GM12875 (cell line): ENCODE measurements at regions not wholly inside any gene's neighbourhood (a gene's known extent, or its start where the extent isn't known, plus 50 kb on each side); places are given as distances from the start of the nearest gene placed in this dataset.

Experiments
- H3K4me3 ChIP-seq: one replicate; pipeline ENCODE4 v1.5.1; 2011; ENCODE audit warnings: low read depth, low read length, control low read depth
- CTCF ChIP-seq: IDR thresholded peaks from 2 replicates; pipeline ENCODE4 v1.5.1; 2011; ENCODE audit warnings: low read depth, mild to moderate bottlenecking, control low read depth, inconsistent platforms, low read length, moderate library complexity, borderline replicate concordance; ENCODE audit not compliant: insufficient read depth

- H3K4me3 ChIP-seq: no peak overlapping the region
- no peak for TF ChIP-seq CTCF
These were observed 412.1 kb upstream of the DCN start for GRCh38 chr12:91594715-91595114.

- no peak for TF ChIP-seq CTCF
- H3K4me3 ChIP-seq: no peak overlapping the region
These were observed 409.0 kb upstream of the DCN start for GRCh38 chr12:91591639-91591987.

- TF ChIP-seq CTCF: no peak
These were observed 408.5 kb upstream of the DCN start for GRCh38 chr12:91590966-91591638.

GRCh38 chr12:91588874-91589454 lies 406.3 kb upstream of the DCN start:
- TF ChIP-seq CTCF: no peak
- no peak overlapping the region for H3K4me3 ChIP-seq

More at GRCh38 chr12:91590966-91591638, 408.5 kb upstream of the DCN start:
- H3K4me3 ChIP-seq: no peak overlapping the region

GRCh38 chr12:91586015-91586414 lies 403.4 kb upstream of the DCN start:
- no peak for TF ChIP-seq CTCF
- no peak overlapping the region for H3K4me3 ChIP-seq

- H3K4me3 ChIP-seq: no peak overlapping the region
- no peak for TF ChIP-seq CTCF
These were observed 400.2 kb upstream of the DCN start for GRCh38 chr12:91582811-91583210.
